ENCODE measurements at regions not wholly inside any gene's neighbourhood (a gene's known extent, or its start where the extent isn't known, plus 50 kb on each side); places are given as distances from the start of the nearest gene placed in this dataset.
"Not testable (repeated sequence)": the region's sequence is repeated elsewhere in the genome, so short reads cannot be mapped to it uniquely, and the experiment has no call there.

DNA sequence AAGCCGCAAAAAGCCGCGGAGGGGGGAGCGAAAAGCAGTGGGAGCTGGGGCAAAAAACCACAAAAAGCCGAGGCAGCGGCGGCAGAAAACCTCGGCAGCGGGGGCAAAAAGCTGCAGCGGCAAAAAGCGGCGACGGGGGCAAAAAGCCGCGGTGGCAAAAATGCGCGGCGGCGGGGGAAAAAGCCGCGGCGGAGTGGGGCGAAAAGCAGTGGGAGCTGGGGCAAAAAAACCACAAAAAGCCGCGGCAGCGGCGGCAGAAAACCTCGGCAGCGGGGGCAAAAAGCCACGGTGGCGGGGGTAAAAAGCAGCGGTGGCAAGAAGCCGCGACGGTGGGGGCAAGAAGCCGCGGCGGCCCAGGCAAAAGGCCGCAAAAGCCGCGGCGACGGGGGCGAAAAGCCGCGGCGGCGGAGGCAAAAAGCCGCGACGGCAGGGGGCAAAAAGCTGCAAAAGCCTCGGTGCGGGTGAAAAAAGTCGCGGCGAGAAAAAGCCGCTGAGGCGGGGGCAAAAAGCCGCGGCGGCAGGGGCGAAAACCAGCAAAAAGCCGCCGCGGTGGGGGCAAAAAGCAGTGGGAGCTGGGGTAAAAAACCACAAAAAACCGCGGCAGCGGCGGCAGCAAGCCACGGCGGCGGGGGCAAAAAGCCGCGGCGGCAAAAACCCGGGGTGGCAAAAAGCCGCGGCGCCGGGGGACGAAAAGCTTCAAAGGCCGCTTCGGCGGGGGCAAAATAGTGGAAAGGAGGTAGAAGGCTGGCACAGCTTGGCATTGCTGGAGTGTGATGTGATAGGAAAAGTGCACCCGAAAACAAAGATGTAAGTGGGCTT lies 135.9 kb downstream of the ZNF92 start:
- peak overlapping the region; percentile 61 for H3K4me3 ChIP-seq (ENCODE audit: low read length)
- TF ChIP-seq, protein P1, sequence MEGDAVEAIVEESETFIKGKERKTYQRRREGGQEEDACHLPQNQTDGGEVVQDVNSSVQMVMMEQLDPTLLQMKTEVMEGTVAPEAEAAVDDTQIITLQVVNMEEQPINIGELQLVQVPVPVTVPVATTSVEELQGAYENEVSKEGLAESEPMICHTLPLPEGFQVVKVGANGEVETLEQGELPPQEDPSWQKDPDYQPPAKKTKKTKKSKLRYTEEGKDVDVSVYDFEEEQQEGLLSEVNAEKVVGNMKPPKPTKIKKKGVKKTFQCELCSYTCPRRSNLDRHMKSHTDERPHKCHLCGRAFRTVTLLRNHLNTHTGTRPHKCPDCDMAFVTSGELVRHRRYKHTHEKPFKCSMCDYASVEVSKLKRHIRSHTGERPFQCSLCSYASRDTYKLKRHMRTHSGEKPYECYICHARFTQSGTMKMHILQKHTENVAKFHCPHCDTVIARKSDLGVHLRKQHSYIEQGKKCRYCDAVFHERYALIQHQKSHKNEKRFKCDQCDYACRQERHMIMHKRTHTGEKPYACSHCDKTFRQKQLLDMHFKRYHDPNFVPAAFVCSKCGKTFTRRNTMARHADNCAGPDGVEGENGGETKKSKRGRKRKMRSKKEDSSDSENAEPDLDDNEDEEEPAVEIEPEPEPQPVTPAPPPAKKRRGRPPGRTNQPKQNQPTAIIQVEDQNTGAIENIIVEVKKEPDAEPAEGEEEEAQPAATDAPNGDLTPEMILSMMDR (conservative IDR thresholded peaks at IDR 0.05; ENCODE audit: low read depth, low read length), result no peak
- DNase-seq (ENCODE audit: low read depth), result no peak

DNA sequence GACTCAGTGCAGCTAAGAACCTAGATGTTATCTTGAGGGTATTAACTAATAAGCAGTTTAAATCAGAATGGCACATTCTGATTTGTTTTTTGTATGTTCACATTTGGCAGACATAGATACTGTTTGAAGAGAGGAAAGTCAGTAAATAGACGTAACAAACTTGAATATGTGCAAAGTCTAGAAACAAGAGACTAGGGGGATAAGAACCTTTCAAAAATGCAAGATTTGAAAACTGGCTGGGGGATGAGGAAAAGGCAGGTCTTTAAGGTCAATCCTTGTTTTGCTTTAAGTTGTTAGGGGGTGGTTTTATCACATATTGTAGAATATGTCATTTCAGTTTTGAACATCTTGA lies 136.5 kb downstream of the ZNF92 start:
- not testable (repeated sequence) for DNase-seq (ENCODE audit: low read depth)
- peak overlapping the region; percentile 61 for H3K4me3 ChIP-seq (ENCODE audit: low read length)

DNA sequence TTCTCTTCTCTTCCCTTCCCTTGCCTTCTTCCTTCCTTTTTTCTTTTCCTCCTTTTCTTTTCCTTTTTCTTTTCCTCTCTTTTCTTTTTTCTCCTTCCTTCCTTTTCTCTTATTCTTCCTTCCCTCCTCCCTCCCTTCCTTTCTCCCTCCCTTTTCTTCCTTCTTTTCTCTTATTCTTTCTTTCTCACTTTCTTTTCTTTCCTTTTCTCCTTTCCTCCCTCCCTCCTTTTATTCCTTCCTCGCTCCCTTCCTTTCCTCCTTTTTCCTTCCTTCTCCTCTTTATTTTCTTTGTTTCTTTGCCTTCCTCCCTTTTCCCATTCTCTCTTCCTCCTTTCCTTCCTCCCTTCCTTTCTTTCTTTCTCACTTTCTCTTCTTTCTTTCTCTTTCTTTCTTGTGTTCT lies 146.1 kb downstream of the ZNF92 start:
- H3K4me3 ChIP-seq (ENCODE audit: low read length); DNase-seq (ENCODE audit: low read depth): not testable (repeated sequence)

DNA sequence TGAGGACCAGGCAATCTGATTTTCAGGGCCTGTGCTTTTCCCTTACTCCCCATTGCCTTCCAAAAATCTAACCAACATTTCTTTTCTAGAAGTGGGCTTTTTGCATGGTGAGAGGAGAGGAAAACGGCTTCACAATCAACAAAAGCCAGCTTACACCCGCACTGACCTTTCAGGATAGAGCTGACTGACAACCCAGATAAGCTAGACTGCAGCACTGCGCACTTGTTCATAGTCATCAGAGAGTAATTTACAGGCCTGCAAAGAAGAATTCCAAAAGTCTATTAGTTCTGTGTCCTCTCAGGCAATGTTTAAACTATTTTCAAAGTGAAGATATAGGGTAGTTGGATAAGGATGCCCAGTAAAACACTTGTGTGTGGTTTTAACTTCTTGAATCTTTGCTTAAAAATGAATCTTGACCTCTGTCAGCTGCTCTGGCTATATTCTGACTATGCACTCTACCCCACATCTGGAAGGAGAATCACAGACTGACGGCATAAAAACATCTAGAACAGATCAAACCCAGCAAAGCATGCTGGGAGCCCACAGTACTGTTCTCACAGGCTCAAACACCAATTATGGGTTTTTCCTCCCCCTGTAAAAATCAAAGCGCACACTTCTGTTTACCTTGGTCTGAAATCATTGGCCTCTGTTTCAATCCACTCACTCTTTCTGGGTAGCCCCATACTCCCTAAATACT lies 172.0 kb downstream of the ZNF92 start:
- not testable (repeated sequence) for DNase-seq (ENCODE audit: low read depth); H3K4me3 ChIP-seq (ENCODE audit: low read length)

DNA sequence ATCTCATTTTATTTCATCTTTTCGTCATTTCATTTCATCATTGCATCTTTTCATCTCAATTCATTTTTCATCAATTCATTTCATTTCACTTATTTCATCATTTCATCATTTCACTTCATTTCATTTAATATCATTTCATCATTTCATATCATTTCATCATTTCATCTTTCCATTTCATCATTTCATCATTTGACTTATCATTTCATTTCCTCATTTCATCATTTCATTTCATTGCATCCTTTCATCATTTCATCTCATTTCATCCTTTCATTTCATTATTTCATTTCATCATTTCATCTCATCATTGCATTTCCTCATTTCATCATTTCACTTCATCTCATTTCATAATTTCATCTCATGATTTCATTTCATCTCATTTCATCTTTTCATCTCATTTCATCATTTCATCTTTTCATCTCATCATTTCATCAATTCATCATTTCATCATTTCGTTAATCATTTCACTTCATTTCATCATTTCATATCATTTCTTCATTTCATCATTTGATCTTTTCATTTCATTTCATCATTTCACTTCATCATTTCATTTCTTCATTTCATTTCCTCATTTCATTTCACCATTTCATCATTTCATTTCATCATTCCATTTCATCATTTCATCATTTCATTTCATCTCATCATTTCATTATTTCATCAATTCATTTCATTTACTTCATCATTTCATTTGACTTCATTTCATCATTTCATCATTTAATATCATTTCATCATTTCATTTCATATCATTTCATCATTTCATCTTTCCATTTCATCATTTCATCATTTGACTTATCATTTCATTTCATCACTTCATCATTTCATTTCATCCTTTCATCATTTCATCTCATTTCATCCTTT lies 176.2 kb downstream of the ZNF92 start:
- not testable (repeated sequence) for DNase-seq (ENCODE audit: low read depth); H3K4me3 ChIP-seq (ENCODE audit: low read length)

DNA sequence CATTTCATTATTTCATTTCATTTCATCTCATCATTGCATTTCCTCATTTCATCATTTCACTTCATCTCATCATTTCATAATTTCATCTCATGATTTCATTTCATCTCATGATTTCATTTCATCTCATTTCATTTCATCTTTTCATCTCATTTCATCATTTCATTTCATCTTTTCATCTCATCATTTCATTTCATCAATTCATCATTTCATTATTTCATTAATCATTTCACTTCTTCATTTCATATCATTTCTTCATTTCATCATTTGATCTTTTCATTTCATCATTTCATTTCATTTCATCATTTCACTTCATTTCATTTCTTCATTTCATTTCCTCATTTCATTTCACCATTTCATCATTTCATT lies 176.8 kb downstream of the ZNF92 start:
- not testable (repeated sequence) for DNase-seq (ENCODE audit: low read depth)

DNA sequence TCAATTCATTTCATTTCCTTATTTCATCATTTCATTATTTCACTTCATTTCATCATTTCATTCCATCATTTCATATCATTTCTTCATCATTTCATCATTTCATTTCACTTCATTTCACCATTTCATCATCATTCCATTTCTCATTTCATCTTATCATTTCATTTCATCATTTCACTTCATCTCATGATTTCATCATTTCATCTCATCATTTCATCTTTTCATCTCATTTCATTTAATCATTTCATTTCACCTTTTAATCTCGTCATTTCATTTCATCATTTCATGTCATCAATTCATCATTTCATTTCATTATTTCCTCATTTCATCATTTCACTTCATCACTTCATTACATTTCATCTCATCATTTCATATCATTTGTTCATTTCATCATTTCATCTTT lies 177.4 kb downstream of the ZNF92 start:
- DNase-seq (ENCODE audit: low read depth); H3K4me3 ChIP-seq (ENCODE audit: low read length): not testable (repeated sequence)

More for the DNA sequence above, 176.8 kb downstream of the ZNF92 start:
- not testable (repeated sequence) for H3K4me3 ChIP-seq (ENCODE audit: low read length)

DNA sequence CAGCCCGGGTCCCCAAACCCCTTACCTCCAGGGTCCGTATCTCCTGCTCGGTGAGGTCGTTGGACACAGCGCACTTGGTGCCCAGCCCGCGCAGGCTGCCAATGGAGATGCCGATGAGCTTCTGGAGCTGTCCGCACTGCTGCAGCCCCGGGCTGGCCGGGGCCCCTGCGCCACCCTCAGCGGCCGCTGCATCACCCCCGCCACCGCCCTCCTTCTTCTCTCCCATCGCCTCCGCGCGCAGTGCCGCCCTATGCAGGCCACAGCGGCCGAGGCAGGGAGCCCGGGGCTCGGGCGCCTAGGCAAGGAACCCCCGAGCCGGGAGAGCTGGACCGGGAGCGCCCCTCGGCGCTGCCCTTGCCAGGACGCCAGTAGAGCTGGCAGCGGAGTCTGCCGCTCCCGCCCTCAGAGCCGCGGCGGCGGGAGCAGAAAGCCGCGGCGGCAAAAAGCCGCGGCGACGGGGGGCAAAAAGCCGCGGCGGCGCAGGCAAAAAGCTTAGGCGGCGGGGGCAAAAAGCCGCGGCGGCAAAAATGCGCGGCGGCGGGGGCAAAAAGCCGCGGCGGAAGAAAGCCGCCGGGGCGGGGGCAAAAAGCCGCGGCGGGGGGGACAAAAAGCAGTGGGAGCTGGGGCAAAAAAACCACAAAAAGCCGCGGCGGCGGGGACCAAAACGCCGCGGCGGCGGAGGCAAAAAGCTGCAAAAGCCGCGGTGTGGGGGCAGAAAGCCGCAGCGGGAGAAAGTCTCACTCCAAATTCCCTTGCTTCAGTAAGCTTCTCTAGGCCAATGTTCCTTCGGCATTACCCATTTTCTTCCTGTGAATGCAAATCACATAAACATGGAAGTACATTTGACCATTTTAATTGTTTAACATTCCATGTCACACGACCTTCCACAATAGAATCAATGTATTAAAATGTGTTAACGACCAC lies 181.2 kb downstream of the ZNF92 start:
- not testable (repeated sequence) for H3K4me3 ChIP-seq (ENCODE audit: low read length); DNase-seq (ENCODE audit: low read depth)

DNA sequence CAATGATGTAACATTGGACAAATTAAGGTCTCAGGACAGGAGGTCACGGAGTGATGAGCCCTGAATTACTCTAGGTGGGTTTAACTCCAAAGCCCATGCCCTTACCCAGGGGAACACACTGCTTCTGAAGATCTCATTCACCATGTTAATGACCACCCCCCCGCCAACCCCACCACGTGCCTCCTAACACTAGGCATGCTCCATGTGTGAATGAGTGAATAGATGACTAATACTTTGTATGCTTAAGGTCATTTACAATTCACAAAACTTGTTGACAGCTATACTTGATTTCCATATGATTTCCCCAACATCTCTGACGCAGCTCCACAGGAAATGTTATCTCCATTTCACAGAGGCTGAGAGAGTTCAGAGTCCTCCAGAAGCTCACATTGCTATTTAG lies 184.9 kb downstream of the ZNF92 start:
- H3K4me3 ChIP-seq (ENCODE audit: low read length); DNase-seq (ENCODE audit: low read depth): not testable (repeated sequence)

DNA sequence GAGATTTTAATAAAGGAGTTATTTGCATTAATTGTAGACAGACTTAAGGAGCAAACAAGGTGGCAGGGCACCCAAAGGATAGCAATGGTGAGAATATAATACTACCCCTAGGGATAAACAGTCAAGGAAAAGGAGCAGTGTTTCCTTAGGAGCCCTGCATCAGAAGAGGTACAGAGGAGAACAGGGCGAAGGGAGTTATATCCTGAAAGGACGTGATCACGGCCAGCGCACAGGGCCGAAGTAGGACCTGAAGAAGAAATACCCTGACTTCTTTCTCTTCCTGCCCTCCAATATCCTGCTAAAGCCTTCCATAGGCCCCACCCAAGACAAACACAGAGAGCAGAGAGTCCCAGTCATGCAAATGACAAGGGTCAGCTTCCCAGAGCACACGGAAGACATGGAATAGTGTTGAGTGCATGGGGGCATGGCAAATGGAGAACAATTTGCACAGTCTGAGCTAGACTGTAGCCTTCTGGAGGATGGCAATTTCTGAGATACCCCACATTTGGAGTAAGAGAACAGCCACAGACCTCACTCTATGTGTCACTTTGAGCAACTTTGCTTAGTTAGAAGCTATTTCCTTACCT lies 188.2 kb downstream of the ZNF92 start:
- H3K4me3 ChIP-seq (ENCODE audit: low read length); DNase-seq (ENCODE audit: low read depth): not testable (repeated sequence)

DNA sequence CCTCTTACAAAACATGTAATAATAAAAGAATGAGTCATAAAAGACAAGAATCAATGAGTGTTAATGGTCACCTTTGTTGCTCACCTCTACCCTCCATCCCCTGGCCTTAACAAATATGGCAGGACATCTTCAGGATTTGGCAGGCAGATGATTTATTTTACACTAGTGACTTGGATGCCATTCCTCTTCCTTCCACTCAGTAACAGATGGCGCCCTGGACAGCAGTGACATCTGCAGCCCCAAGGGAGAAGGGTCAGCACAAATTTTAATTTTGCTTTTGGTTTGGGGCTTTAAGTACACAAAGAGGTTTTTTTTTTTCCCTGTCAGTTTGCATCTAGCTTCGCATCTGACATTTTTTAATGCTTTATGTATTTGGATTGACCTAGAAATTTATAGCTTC lies 188.9 kb downstream of the ZNF92 start:
- H3K4me3 ChIP-seq (ENCODE audit: low read length); DNase-seq (ENCODE audit: low read depth): not testable (repeated sequence)

DNA sequence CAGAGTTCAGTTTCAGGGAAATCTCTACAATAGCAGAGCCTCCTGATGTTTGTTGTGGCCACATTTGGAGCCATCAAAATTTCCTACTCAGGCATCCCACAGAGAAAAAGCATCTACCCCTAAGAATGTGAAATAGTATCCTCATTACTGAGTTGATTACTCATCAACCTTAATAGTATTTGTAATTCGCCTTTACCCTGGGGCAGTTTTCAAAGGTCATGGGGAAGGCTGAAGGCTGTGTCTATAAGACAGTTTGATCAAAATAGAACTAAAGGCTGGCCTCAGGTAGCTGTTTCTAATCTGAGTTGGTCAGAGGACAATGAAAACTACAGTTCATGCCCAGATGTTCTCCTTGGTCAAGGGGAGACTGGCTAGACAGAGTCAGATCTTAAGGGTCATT lies 189.7 kb downstream of the ZNF92 start:
- H3K4me3 ChIP-seq (ENCODE audit: low read length); DNase-seq (ENCODE audit: low read depth): not testable (repeated sequence)

DNA sequence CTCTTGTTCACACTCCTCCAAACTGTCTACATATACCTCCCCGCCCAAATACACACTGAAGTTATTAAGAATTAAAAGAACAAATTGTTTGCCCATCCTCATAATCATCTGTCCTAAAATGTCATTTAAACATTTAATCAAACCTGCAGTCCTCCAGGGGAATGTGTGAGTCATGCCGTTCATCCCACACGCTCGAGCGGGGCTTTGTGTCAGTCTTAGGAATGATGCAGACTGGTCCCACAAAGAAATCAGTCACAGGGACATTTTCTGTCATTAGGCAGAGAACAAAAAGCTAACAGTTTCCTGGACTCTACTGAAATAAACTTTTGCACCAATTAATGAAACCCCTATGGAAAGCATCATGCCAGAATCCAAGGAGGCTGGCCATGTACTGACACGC lies 194.6 kb downstream of the ZNF92 start:
- DNase-seq (ENCODE audit: low read depth); H3K4me3 ChIP-seq (ENCODE audit: low read length): not testable (repeated sequence)

DNA sequence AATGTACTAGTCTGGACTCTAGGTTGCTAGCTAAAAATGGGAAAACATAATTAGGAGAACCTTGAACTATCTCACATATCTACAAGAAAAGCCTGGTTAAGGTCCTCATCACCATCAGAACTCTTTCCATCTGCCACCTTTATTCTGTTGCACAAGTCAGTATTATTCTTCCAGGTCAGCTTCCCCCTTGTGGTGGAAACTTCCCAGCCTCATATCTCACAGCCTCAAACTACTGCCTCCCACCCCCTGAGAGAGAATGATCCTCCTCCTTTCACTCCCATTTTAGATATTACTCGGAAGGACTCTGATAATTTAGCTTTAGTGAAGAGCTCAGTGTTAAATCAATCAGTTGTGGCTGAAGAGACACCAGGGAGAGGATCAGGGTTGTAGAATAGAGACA lies 197.3 kb downstream of the ZNF92 start:
- H3K4me3 ChIP-seq (ENCODE audit: low read length); DNase-seq (ENCODE audit: low read depth): not testable (repeated sequence)

DNA sequence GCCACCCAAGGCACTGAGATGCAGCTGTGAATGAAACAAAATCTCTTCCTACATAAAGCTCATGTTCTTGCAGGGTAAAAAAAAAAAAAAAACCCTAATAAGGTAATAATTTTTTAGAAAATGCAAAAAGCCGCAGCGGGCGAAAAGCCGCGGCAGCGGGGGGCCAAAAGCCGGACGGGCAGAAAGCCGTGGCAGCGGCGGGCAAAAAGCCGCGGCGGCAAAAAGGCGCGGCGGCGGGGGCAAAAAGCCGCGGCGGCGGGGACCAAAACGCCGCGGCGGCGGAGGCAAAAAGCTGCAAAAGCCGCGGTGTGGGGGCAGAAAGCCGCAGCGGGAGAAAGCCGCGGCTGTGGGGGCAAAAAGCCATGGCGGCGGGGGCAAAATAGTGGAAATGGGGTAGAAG lies 198.9 kb downstream of the ZNF92 start:
- peak overlapping the region; percentile 24 for H3K4me3 ChIP-seq (ENCODE audit: low read length)
- DNase-seq (ENCODE audit: low read depth), result not testable (repeated sequence)

DNA sequence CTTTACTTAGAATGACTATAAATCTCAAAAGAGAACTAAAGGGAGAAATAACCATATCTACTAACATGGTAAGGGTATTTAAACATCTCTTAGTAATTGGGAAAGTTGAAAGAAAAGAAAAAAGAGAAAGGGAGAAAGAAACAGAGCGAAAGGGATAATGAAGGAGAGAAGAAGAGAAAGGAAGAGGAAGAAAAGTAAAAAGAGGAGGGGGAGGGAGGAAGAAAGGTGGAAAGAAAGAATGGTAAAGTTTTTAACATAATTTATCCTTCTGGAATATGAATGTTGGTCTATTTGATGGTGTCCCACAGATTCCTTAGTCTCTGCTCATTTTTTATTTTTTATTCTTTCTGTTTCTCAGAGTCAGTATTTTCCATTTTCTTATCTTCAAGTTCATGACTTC lies 202.7 kb downstream of the ZNF92 start:
- not testable (repeated sequence) for DNase-seq (ENCODE audit: low read depth); H3K4me3 ChIP-seq (ENCODE audit: low read length)

DNA sequence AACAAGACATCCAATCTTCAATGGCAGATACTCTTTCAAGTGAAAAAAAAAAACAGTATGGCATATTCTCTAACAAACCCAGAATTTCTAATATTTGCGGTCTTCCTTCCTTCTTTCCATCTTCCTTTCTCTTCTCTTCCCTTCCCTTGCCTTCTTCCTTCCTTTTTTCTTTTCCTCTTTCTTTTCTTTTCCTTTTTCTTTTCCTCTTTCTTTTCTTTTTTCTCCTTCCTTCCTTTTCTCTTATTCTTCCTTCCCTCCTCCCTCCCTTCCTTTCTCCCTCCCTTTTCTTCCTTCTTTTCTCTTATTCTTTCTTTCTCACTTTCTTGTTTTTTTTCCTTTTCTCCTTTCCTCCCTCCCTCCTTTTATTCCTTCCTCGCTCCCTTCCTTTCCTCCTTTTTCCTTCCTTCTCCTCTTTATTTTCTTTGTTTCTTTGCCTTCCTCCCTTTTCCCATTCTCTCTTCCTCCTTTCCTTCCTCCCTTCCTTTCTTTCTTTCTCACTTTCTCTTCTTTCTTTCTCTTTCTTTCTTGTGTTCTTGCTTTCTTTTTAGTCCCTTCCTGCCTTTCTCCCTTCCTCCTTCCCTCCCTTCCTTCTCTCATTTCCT lies 209.0 kb downstream of the ZNF92 start:
- not testable (repeated sequence) for H3K4me3 ChIP-seq (ENCODE audit: low read length); DNase-seq (ENCODE audit: low read depth)

Measured in retinal pigment epithelial cell (primary cell).